ENCODE measurements at regions not wholly inside any gene's neighbourhood (a gene's known extent, or its start where the extent isn't known, plus 50 kb on each side); places are given as distances from the start of the nearest gene placed in this dataset.

DNA sequence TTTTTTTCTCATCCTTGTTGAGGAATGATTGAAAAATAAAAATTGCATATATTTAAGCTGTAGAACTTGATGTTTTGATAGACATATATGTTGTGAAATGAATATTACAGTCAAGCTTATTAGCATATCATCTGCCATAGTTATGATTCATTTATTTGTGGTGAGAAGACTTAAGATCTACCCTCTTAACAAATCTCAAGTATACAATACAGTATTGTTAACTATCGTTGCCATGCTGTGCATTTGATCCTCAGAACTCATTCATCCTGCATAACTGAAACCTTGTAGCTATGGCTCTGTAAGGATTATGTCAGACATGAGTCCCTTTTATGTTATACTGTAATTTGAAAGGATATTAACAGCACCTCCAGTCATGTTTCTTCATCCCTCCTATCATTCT lies 2045.3 kb downstream of the ARAP2 start:
- TF ChIP-seq EZH2phosphoT487 (IDR thresholded peaks at IDR 0.05) (no peak), EZH2 (IDR thresholded peaks at IDR 0.05) (no peak)
- TF ChIP-seq, protein P1, sequence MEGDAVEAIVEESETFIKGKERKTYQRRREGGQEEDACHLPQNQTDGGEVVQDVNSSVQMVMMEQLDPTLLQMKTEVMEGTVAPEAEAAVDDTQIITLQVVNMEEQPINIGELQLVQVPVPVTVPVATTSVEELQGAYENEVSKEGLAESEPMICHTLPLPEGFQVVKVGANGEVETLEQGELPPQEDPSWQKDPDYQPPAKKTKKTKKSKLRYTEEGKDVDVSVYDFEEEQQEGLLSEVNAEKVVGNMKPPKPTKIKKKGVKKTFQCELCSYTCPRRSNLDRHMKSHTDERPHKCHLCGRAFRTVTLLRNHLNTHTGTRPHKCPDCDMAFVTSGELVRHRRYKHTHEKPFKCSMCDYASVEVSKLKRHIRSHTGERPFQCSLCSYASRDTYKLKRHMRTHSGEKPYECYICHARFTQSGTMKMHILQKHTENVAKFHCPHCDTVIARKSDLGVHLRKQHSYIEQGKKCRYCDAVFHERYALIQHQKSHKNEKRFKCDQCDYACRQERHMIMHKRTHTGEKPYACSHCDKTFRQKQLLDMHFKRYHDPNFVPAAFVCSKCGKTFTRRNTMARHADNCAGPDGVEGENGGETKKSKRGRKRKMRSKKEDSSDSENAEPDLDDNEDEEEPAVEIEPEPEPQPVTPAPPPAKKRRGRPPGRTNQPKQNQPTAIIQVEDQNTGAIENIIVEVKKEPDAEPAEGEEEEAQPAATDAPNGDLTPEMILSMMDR (IDR thresholded peaks at IDR 0.05): no peak

All from neural progenitor cell (in vitro differentiated cells).